NCI-H345 (cell line): ENCODE measurements at regions not wholly inside any gene's neighbourhood (a gene's known extent, or its start where the extent isn't known, plus 50 kb on each side); places are given as distances from the start of the nearest gene placed in this dataset.
A peak's percentile ranks its signal among the peaks of the same experiment; 100 is the strongest.

Experiments
- DNase-seq: peaks from one replicate; lab custom pipeline; 2025; lab: John Stamatoyannopoulos, UW

- DNase-seq: peak; percentile 30
Measured at GRCh38 chr3:176430244-176431037, 766.8 kb downstream of the TBL1XR1 start.

GRCh38 chr3:176428552-176428951 lies 768.7 kb downstream of the TBL1XR1 start:
- no peak for DNase-seq

- DNase-seq: no peak
Measured at GRCh38 chr3:176426371-176426770, 770.9 kb downstream of the TBL1XR1 start.

GRCh38 chr3:176416870-176417269 lies 780.4 kb downstream of the TBL1XR1 start:
- no peak for DNase-seq

- DNase-seq: no peak
Measured at GRCh38 chr3:176415661-176416295, 781.5 kb downstream of the TBL1XR1 start.

GRCh38 chr3:176412771-176413170 lies 784.5 kb downstream of the TBL1XR1 start:
- no peak for DNase-seq

DNA sequence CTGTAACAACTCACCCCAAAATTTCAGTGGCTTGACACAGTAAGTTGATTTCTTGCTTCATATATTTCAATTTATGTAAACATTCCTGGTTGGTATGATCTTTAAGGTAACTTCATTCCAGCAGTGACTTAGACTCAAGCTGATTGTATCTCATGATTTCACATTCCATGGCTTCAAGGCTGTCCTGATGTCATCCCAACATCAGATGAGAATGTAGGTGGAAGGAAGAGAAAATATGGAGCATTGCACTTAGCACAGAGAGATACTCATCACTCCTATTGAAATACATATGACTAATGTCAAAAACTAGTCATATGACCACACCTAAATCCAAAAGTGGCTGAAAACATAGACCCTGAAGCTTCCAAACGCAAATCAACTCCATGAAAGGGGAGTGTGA lies 793.8 kb downstream of the TBL1XR1 start:
- DNase-seq: no peak

- no peak for DNase-seq
Measured at GRCh38 chr3:176401211-176401610, 796.1 kb downstream of the TBL1XR1 start.

- no peak for DNase-seq
Measured at GRCh38 chr3:176399193-176399592, 798.1 kb downstream of the TBL1XR1 start.

- DNase-seq: no peak
Measured at GRCh38 chr3:176395240-176395639, 802.0 kb downstream of the TBL1XR1 start.

DNA sequence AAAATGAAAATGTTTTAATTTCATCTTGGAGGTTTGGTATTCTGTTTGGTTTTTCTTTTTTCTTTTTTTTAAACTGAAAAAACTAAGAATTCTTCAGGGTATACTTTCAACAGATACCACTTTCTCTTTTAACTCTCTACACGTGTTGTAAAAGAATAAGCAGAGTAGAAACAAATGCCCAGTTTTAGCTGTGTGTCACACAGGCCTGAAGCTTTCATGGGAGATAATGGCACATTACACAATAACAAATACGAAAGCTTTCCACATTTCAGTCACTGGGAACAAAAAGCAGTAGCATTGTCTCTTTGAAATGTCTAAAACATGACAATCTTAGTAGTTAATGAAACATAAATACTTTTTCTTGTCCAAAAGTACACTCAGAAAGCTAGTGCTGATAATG lies 818.5 kb downstream of the TBL1XR1 start:
- no peak for DNase-seq

GRCh38 chr3:176376531-176376930 lies 820.8 kb downstream of the TBL1XR1 start:
- DNase-seq: peak; percentile 57

DNA sequence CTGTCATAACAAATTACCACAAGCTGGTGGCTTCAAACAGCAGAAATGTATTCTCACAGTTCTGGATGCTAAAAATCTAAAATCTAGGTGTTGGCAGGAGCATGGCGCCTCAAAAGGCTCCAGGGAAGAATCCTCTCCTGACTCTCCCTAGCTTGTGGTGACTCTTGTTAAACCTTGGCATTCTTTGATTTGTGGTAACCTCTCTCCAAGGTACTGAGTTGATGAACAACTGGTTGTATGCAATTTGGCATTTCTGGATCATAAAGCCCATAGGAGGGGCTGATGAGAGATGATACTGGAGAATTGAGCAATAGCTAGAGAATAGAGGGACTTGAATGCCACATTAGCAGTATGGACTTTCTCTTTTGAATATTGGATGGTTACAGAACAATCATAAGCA lies 821.8 kb downstream of the TBL1XR1 start:
- DNase-seq: no peak

GRCh38 chr3:176362191-176362731 lies 835.0 kb downstream of the TBL1XR1 start:
- no peak for DNase-seq

GRCh38 chr3:176359211-176359610 lies 838.1 kb downstream of the TBL1XR1 start:
- DNase-seq: no peak

GRCh38 chr3:176357891-176358290 lies 839.4 kb downstream of the TBL1XR1 start:
- DNase-seq: no peak

DNA sequence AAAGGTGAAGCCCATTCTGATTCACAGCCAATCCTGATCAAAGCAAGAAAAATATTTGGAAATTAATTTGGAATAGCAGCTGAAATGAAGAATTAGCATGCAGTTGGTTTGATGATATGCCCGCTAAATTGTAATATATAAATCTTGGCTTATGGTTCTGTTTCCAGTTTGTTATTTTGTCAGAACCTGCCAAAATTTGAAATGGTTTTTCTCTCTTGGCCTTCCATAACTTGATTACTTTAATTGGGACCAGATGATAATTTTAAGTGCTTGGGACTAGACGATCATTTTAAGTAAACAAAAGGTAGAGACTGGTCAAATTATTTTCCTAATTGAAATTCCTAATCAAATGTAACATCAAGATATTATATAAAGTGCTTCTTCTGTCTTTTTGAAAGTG lies 842.4 kb downstream of the TBL1XR1 start:
- DNase-seq: no peak

- DNase-seq: no peak
Measured at GRCh38 chr3:176352716-176353334, 844.5 kb downstream of the TBL1XR1 start.

DNA sequence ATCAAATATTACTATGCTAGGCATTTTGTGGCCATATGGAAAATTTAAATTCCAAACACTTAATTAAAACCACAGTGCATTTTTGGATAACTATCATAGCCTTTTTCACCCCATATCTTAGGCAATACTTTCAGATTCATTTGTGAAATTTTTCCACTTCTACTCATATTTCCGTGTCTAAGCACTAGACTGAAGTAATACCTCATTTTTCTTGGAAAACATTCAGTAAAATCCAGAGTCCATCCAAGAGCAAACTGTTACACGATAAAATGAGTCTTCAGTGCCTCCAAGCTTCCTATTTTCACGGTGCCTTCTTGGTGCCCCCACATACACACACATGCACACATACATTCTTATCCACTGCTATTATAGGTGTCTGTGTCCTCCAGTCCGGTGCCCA lies 845.9 kb downstream of the TBL1XR1 start:
- DNase-seq: no peak

DNA sequence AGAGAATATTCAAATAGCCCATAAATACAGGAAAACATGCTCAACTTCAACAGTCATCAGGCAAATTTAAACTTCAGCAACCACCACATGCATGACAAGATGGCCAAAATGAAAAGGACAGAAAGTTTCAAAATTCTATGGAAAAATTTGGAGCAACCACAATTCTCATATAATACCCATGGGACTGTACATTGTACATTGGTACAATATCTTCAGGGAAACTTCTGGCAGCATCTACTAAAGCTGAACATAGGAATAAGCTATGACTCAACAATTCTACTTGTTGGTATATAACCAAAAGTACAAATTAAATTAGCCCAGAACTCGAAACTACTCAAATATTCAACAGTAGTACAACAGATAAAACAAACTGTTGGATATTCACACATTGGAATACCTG lies 847.6 kb downstream of the TBL1XR1 start:
- DNase-seq: no peak

- no peak for DNase-seq
Measured at GRCh38 chr3:176347424-176348146, 849.7 kb downstream of the TBL1XR1 start.

DNA sequence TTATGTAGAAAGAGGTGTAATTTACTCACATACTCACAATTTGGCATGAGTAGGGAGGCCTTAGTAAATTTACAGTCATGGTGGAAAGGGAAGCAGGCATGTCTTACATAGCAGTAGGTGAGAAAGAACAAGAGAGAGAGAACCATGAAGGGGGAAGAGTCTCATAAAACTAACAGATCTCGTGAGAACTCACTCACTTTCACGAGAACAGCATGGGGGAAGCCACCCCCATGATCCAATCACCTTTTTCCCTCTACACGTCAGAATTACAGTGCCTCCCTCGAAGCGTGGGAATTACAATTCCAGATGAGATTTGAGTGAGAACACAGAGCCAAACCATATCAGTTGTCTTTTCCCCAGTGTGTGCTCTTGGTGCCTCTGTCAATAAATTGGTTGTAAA lies 855.3 kb downstream of the TBL1XR1 start:
- DNase-seq: no peak
